GM19397 (cell line): ENCODE measurements at regions not wholly inside any gene's neighbourhood (a gene's known extent, or its start where the extent isn't known, plus 50 kb on each side); places are given as distances from the start of the nearest gene placed in this dataset.

Experiments used
- ATAC-seq: cut with Tn5 transposase; IDR thresholded peaks from one replicate; pipeline ENCODE4 v1.9.1; 2021; ENCODE audit warnings: mild to moderate bottlenecking, moderate library complexity; ENCODE audit not compliant: unreplicated experiment

DNA sequence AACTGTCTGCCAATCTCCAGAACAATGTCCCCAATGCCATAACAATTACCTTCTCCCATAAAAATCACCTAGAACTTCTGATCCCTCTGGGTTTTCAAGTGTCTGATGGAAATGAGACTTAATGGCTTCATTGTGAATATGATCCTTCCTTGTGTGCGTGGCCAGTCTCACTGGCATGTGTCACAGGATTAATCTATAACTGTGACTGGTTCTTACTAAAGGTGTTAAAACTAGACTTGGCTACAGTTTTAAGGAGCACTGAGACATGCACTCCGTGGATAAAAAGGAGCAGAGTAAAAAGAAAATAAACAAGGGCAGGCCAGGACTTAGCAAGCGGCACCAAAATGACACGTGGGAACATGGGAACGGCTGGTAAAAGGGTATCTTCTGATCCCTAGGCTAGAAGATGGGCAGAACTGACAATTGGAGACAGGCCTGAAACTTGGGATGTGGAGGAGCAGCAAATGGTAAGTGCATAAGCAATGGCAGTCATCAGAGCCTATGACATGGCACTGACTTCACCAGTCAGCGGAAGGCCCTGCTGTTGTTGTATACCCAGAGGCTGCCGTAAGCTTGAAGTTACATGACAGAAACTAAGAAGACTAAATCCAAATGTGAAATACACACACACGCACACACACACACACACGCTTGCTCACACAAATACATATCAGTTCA, 256.6 kb upstream of the NOCT start:
- ATAC-seq, result no peak

- no peak for ATAC-seq
These were observed 257.4 kb upstream of the NOCT start for GRCh38 chr4:138758196-138758595.

DNA sequence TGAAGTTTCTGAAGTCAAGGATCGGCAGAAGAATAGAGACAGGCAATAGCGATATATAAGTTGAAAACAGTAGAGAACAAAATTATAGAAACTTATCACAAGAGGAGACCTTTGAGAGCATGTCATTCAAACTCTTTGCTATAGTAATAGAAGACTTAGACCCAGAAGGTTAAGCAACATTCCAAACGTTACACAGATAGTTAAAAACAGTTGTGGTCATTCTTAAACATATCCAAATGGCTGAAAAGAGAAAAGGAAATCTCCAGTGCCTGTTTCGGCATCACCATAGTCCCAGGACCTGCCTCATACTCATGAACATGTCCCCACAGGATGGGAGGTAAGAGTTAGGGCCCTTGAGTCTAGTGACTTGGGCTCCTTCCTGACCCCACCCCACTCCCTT, 258.1 kb upstream of the NOCT start:
- no peak for ATAC-seq

DNA sequence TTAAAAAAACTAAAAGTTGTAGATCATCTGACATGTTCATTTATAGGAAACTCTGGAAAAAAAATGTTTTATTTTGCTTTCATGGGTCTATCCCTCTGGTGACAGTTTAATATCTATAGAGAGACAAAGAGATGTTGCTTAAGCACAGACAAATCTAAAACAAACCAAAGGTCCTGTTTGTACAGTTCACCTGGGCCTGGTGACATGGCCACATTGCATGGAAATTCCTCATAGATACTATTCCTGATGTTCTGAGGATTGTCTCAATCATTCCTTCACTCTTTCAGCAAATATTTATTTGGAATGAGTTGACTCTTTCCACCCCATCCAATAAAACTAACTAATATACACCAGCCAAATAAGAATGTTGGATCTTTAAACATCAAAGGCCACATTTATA, 259.1 kb upstream of the NOCT start:
- ATAC-seq, result no peak

DNA sequence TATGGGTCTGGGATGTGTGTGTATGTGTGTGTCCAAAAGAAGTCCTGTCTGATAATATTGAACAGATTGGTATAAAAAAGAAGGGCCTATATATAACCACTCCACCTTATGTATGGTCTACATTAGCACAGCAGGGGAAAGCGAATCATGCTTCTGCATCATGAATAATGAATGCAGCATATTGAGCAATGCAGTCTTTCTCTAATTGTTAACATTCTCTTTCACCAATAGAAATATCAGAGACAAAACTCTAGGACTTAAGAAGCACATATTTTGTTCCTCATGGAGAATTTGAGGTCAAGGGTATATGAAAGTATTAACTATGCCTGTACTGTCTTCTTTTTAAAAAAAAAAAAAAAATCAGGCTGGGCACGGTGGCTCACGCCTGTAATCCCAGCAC, 264.3 kb upstream of the NOCT start:
- ATAC-seq, result no peak

DNA sequence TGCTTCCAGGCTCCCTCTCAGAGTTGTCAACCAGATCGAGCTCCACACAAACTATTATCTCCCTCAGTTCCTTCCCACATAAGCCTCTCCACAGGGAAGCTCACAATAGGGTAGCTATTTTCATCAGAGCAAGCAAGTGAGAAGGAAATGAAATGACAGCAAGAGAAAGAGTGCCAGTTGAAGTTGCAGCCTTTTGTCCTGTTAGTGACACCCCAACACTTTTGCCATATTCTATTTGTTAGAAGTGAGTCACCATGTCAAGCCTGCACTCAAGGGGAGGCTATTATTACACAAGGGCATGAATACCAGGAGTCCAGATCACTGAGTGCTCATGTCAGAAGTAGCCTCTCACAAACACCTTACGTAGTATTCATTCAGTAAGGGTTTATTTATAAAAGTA, 266.3 kb upstream of the NOCT start:
- ATAC-seq, result no peak

DNA sequence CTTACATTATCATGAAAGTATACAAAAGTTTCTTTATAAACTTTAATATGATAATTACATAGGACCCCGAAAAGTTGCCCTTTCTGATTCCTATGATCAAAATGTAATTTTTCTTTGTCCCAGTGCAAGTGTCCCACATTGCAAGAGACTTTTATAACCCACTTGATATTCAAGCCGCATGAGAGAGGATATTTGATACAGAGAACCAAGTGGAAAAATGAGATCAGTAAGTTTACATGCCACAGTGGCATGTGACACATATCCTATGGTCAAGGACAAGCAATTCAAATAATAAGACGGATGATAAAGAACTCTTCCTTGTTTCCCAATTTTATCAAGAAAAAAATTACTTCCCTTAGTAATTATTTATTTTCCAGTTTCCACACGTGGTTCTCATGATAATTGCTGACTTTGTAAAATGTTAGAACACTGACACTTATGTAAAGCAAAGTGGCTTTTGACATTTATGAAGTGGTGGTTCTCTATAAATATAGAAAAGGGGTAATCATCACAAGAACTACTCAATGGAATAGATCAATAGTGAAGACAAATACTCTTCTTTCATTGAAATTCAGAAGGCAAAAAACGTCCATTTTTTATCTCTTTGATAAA, 273.7 kb upstream of the NOCT start:
- ATAC-seq, result no peak

- ATAC-seq, result no peak
These were observed 274.5 kb upstream of the NOCT start for GRCh38 chr4:138740816-138741745.

DNA sequence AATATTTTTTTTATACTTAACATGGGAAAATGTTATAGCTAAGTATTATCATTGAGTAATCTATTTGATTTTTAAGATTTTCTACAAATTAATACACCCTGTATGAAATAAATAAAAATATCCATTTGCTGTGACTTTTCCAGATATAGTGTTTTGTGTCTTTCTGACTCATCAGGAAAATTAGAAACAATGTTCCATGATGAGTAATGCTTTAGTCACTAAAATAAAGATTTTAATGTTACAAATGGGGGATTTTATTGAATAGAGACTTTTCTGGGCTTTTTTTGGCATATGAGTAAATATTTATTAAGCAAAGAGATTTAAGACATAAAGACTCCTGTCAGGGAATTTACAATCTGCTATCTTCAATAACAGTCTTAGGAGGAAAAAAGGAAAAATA, 279.2 kb upstream of the NOCT start:
- ATAC-seq, result no peak

DNA sequence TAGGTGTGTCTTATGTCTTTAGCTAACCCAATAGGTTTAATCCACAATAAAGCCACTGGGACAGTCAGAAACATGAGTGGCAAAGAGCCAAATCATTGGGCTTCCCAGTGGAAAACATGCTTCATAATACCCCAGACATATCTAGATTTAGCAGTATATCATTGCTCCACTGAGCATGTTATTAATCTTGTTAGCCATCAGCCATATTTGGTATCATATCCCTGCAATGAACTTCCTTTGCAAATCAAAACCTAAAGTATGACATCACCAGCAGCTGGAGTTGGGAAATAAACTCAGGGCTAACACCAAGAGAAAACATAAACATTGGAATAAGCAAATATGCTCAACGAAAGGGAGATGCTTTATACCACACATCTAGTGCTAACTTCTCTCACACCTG, 280.8 kb upstream of the NOCT start:
- ATAC-seq, result no peak

- no peak for ATAC-seq
These were observed 287.0 kb upstream of the NOCT start for GRCh38 chr4:138728566-138728965.

DNA sequence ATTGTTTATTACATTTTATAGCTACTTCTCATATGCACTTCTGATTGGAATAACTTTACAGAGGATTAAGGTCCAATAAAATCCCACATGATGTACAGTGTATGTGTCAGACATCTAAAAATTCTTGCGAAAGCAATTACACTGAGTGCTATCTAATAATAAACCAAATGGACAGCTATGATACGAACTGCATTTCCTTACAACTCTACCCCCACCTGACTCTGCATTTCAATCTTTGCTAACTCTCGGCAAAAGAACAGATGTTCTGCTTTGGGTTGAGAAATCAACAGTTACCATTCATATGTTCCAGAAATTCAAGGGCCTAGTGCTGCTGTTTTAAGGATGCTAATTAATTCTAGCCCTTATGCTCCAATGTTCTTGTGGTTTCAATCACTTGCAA, 287.9 kb upstream of the NOCT start:
- ATAC-seq, result no peak

DNA sequence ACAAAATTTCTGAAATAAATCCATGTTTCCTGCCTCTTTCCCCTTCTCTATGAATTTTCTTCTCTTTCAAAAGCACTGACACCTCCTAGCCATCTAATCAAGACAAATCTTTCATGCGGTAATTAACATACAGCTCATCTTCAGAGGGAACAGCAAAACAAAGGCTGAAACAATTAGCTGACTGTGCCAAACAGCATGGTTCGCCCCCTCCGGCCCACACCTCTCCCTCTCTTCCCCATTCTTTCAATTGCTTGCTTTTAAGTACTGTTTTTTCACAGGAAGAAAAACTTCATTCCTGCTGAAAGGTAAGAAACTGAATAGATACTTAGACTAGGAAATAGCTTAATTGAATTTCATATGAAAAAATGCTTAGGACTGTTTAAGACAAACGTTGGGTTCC, 291.1 kb upstream of the NOCT start:
- ATAC-seq, result no peak

DNA sequence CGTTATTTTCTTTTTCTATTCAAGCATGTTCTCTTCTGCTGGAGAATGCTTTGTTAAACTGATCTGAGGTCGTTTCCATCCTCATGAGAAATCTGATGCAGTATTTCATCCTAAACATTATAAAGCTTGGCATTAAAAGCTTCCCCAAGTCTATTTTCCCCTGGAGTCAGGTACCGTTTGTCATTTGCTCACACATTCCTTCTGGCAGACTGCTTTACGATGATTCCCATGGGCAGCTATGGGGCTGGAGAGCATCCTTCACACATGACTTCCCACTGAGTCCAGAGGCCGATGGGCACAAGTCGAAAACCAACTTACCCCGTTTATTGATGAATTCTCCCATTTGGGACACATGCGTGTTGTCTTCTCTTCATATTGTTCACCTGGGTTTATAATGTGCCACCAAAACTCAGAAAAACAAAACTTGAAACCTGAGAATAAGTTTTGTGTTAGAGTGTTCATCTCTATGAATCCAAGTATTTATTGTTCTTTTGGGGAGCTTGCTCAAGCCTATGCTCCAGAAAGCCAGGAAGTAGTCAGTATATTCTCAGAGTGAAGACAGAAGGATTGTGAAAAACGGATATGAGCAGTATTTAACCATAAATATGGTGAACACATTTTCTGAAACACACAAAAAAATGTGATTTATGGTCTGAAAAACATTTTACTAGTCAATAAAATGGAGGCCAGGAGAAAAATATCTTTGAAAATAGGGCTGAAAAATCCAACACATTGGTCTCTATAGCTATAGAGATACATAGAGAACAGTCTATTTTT, 298.8 kb upstream of the NOCT start:
- ATAC-seq, result no peak

DNA sequence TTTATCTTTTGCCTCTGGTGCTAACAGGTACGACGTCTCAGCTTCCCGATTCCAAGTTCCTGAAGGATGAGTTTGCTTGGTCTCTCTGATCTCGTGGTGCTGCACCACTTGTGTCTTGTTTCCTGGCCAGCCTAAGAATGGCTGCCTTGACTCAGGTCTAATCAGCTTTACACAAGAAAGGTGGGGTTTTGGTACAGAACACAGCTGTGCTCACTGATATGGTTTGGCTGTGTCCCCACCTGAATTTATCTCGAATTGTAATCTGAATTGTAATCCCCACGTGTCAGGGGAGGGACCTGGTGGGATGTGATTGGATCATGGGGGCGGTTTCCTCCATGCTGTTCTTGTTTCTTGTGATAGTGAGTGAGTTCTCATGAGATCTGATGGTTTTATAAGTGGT, 305.3 kb upstream of the NOCT start:
- ATAC-seq, result no peak

DNA sequence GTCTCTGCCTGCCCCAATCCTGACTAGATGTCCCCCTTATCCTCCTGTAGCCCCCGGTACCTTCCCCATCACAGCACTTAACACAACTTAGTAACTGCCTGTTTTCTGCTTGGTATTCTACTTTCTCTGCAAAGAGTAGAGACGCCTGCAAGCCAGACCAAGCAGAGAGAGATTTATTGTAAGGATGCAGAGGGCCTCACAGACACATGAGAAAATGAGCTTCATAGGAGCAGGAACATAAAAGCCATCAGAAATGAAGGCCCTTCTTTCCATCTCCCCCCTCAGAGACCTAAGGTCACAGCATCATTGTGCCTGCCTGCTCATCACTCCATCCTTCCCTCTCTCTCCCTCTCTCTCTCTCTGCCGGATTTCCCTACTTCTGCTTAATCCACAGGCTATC, 305.7 kb upstream of the NOCT start:
- ATAC-seq, result no peak

DNA sequence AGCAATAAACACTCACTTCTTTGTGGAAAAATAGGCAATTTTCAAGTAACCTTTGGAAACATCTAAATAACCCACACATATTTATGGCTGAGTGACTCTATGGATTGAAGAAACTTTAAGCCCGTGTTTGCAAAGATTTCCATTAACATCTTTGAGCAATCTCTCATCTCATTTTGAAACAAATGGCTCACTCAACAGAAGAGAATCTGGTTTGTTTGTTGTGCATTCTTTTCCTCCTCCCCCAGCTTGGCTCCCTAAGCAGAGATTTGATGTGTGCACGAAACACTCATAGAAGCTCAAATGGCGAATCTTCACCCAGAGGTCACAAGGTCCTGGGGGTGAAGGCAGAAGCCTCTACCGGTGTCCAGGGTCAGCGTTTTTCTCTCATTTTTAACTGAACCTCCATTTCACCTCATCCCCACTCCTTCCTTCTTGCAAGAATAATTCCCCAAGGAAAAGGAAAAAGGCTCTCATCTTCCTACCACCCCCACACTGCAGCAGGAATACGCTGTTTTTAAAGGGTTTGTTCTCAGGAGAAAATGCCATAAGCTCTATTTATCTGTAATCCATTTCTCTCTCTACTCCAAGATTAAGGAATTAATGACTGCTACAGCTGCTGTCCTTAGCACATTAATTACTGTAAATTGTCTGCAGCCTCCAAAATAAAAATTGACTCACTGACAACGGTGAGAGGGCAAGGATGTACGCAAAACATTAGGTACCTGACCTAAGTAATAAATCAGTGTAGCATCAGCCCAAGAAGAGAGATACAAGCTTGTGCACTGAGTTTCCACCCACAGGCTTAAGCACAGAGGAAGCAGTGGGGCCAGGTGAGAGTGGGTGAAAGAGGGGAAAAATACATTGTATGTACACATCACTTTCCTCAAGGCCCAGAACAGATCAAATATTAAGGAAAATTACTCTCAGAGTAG, 307.6 kb upstream of the NOCT start:
- ATAC-seq, result no peak

DNA sequence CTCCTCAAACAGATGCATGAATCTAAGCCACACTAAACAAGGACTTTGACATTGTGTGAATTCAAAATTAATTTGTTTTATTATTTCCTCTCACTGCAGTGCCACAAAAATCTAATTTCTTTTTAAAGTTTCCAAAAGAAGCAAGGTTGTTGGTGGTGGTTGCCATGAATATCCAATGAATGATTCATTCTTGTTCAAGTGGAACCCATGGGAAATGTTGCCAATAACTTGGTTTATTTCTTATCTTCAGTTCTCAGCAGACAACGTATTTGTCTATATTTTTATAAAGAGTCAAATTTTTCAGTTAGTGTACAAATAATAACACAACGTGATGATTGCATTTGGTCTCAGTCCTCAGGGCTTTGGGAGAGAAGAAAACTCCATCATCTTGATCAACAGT, 309.4 kb upstream of the NOCT start:
- ATAC-seq, result no peak

DNA sequence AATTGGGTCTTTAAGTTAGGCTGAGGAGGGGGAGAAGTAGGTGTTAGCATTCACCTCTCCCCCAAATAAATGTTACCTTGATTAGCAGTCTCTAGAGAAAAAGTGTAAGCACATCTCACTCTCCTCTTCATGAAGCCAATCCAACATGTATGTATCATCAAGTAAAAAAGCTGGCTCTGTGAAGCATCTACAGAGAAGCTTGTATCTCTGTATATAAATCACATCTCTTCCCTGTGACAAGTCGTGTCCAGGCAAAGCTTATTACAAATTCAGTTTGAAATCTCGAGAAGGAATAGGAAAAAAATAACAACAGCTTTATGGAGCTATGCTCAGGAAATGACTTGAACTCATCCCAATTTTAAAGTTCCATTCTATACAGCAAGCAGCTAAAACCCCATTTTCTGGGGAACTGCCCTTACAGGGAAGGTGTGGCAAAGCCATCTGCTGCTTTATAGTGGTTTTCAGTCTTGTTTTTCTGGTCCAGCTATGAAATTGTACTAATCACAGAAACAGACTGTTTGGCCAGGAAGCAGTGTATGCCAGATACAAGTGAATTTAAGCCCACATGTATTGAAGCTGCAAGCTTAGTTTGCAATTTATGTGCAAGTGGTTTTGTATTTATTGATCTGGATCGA, 313.3 kb upstream of the NOCT start:
- ATAC-seq, result no peak

DNA sequence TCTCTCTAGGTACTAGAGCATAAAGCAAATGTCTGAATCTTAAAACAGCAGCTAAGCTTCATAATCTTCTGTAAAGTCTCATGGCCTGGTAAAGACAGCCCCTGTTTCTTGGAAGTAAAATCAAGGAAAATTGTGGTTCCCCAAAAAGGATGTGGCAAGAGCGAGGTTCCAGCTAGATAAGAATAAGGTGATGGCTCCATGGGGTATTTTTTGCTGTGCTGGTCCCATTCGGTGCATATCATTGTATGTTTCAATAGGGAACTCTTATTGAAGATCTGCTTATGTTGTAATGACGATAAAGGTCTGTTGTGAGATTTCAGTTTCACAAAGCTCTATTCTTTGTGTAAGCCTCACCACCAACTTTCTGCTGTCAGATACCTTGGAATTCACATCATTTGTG, 316.9 kb upstream of the NOCT start:
- no peak for ATAC-seq
